OCI-LY1 (cell line): ENCODE measurements at regions not wholly inside any gene's neighbourhood (a gene's known extent, or its start where the extent isn't known, plus 50 kb on each side); places are given as distances from the start of the nearest gene placed in this dataset.

Experiments
- EZH2 ChIP-seq: fragments of 200-600 bp; sonication (generic), shearing (Covaris generic); IDR thresholded peaks from 2 replicates; pipeline ENCODE4 v1.8.0; 2017; ENCODE audit warnings: borderline replicate concordance, mixed run types, mild to moderate bottlenecking, antibody characterized with exemption, low read length, moderate library complexity, mixed read lengths
- TF ChIP-seq, protein P1 (sequence below): fragments of 200-600 bp; sonication (generic), shearing (Covaris generic); IDR thresholded peaks from 2 replicates; pipeline ENCODE4 v1.5.1; 2017; ENCODE audit warnings: mild to moderate bottlenecking, antibody characterized with exemption, low read length, moderate library complexity, mixed read lengths

DNA sequence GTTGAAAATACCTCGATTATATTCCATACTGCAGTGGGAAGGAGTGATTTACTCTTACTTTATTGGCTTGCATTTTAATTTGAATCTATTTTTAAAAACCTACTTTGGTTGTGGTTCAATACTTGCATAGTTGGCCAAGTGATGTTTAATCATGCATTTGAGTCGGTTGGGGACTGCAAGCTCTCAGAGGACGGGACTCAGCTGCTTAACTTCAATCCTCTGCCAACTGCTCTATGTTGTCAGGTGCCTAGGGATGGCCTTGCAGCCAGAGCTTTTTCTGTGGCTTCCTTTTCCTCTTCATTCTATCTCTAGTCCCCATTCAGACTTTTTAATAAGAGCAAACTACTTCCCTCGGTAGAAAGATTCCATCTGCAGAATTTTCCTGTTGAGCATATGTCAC, 53.4 kb upstream of the KRR1 start:
- TF ChIP-seq, protein P1, sequence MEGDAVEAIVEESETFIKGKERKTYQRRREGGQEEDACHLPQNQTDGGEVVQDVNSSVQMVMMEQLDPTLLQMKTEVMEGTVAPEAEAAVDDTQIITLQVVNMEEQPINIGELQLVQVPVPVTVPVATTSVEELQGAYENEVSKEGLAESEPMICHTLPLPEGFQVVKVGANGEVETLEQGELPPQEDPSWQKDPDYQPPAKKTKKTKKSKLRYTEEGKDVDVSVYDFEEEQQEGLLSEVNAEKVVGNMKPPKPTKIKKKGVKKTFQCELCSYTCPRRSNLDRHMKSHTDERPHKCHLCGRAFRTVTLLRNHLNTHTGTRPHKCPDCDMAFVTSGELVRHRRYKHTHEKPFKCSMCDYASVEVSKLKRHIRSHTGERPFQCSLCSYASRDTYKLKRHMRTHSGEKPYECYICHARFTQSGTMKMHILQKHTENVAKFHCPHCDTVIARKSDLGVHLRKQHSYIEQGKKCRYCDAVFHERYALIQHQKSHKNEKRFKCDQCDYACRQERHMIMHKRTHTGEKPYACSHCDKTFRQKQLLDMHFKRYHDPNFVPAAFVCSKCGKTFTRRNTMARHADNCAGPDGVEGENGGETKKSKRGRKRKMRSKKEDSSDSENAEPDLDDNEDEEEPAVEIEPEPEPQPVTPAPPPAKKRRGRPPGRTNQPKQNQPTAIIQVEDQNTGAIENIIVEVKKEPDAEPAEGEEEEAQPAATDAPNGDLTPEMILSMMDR, result no peak
- TF ChIP-seq EZH2, result no peak
